PC-3 (cell line): ENCODE measurements at regions not wholly inside any gene's neighbourhood (a gene's known extent, or its start where the extent isn't known, plus 50 kb on each side); places are given as distances from the start of the nearest gene placed in this dataset.

Experiments
- ATAC-seq: fragments of 200-7000 bp; cut with Tn5 transposase; 2 replicates; pipeline ENCODE4 v1.9.1; 2020; ENCODE audit warnings: mild to moderate bottlenecking, moderate library complexity
- BruUV-seq: library from RNA; stranded (reverse); fragments of 400-500 nt; replicated peaks from 2 replicates; lab custom pipeline; 2021; lab: Mats Ljungman, UMichigan
- CTCF ChIA-PET: fragments of 300-600 bp; sonication (Branson Sonifier 250); formaldehyde crosslinking; loops from one replicate; lab custom pipeline; 2022; ENCODE audit warnings: antibody characterized with exemption; lab: Charles Lee
- POLR2A ChIA-PET: fragments of 300-600 bp; sonication (Branson Sonifier 250); formaldehyde crosslinking; loops from one replicate; lab custom pipeline; 2022; ENCODE audit warnings: antibody characterized with exemption; ENCODE audit not compliant: unreplicated experiment; lab: Charles Lee
- DNase-seq: peaks from one replicate; pipeline ENCODE4 v3.0.0-alpha.2; 2015
- H2AFZ ChIP-seq: fragments of 300-600 bp; sonication (generic); 2 replicates; pipeline ENCODE4 v1.6.0; 2016; ENCODE audit warnings: antibody characterized with exemption, low read length
- H3F3A ChIP-seq: fragments of 300-600 bp; sonication (generic); one replicate; pipeline ENCODE4 v1.6.0; 2017; ENCODE audit warnings: antibody characterized with exemption, low read length, control low read depth, mild to moderate bottlenecking; ENCODE audit not compliant: unreplicated experiment
- H3K27ac ChIP-seq: fragments of 300-600 bp; sonication (generic); 2 replicates; pipeline ENCODE4 v1.5.1; 2016; ENCODE audit warnings: mild to moderate bottlenecking, low read length
- H3K27me3 ChIP-seq: fragments of 300-600 bp; sonication (generic); 2 replicates; pipeline ENCODE4 v1.6.1; 2016; ENCODE audit warnings: low read length, mixed read lengths
- H3K36me3 ChIP-seq: fragments of 300-600 bp; sonication (generic); 2 replicates; pipeline ENCODE4 v1.6.1; 2016; ENCODE audit warnings: low read depth, mixed run types, low read length, mixed read lengths
- H3K4me1 ChIP-seq: fragments of 300-600 bp; sonication (generic); 2 replicates; pipeline ENCODE4 v1.5.1; 2016; ENCODE audit warnings: low read length; ENCODE audit not compliant: insufficient read depth
- H3K4me2 ChIP-seq: fragments of 300-600 bp; sonication (generic); 2 replicates; pipeline ENCODE4 v1.6.0; 2016; ENCODE audit warnings: low read length
- H3K4me3 ChIP-seq: fragments of 300-600 bp; sonication (generic); 2 replicates; pipeline ENCODE4 v1.5.1; 2016; ENCODE audit warnings: mild to moderate bottlenecking, low read length, mixed read lengths
- H3K79me2 ChIP-seq: fragments of 300-600 bp; sonication (generic); 2 replicates; pipeline ENCODE4 v1.6.1; 2017; ENCODE audit warnings: low read length, mixed read lengths
- H3K9ac ChIP-seq: fragments of 300-600 bp; sonication (generic); 2 replicates; pipeline ENCODE4 v1.6.0; 2016; ENCODE audit warnings: mild to moderate bottlenecking, low read length
- H3K9me2 ChIP-seq: fragments of 300-600 bp; sonication (generic); replicated peaks from 2 replicates; pipeline ENCODE4 v1.6.1; 2016; ENCODE audit warnings: mixed run types, low read length, mixed read lengths
- H3K9me3 ChIP-seq: fragments of 300-600 bp; sonication (generic); 2 replicates; pipeline ENCODE4 v1.6.1; 2016; ENCODE audit warnings: low read length, mixed read lengths
- H4K20me1 ChIP-seq: fragments of 300-600 bp; sonication (generic); 2 replicates; pipeline ENCODE4 v1.6.1; 2016; ENCODE audit warnings: low read length, mixed read lengths
- CTCF ChIP-seq: fragments of 300-600 bp; sonication (generic); conservative IDR thresholded peaks from 2 replicates; pipeline ENCODE4 v1.5.1; 2017; ENCODE audit warnings: antibody characterized with exemption, low read depth, mild to moderate bottlenecking, low read length
- EZH2 ChIP-seq: fragments of 300-600 bp; sonication (generic); IDR thresholded peaks from one replicate; pipeline ENCODE4 v1.6.1; 2017; ENCODE audit warnings: antibody characterized with exemption, mild to moderate bottlenecking, low read length; ENCODE audit not compliant: unreplicated experiment
- EZH2phosphoT487 ChIP-seq: fragments of 300-600 bp; sonication (generic); IDR thresholded peaks from 2 replicates; pipeline ENCODE4 v1.6.1; 2018; ENCODE audit warnings: mild to moderate bottlenecking, antibody characterized with exemption, low read length, borderline replicate concordance
- intact Hi-C: fragments of 100-400 bp; cut with micrococcal nuclease; formaldehyde crosslinking; loops from 2 replicates; pipeline ENCODE4 v1.9.0; 2023

DNA sequence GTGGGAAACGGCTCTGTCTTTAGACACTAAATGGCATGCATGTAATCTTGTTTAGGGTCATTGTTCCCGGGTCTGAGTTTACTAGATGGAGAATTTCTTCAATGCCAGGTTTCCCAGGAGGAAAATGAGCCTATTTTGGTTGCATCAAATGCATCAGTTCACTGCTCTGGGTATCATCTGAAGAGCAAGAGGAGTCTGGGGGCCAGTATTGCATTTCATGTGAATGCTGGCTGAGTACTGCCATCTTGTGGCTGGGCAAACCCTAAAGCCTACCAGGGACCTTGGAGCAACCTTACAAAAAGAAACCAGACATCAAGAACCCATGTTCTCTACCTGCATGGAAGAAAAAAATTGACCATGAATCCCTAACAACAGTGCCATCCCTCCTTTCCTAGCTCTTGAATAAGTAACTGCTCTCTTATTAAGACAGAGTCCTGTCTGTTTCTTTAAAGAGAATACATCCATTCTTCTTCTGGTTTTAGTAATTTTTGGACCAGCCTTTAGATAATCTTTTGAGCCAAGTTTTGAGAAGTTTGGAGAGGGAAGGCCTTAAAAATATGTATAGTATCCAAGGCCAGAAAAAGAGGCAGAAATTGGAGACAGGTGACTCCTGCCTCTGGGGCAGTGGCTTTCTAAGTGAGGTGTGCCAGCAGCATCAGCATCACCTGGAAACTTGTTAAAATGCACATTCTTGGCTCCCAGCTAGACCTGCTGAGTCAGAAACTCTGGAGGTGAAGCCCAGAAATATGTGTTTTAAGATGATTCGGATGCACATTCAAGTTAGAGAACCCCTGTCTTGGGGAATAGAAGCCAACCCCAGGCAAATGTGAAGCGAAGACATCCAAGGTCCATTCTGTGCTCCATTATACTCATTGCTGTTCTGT is 261.0 kb upstream of the CXCR4 start:
- BruUV-seq: no TSS peak
- TF ChIP-seq EZH2phosphoT487 (no peak), EZH2 (no peak), CTCF (peak; percentile 83)
- Histone ChIP-seq H3K4me2 (no peak overlapping the region), H2AFZ (no peak overlapping the region), H3K79me2 (no peaks in the 10 kb centered on the region), H4K20me1 (no peaks in the 10 kb centered on the region), H3K4me3 (no peak overlapping the region), H3K27me3 (peaks cover 3% of the 10 kb centered on the region; the same call in 1 of the 2 replicates), H3K36me3 (no peaks in the 10 kb centered on the region), H3K9ac (no peak overlapping the region), H3K9me3 (no peaks in the 10 kb centered on the region), H3K27ac (no peak overlapping the region), H3K9me2 (no peaks in the 10 kb centered on the region), H3F3A (no peaks in the 10 kb centered on the region), H3K4me1 (no peaks in the 10 kb centered on the region)
- CTCF ChIA-PET: no interaction called here
- peak; percentile 61 for DNase-seq
- intact Hi-C loops: loop anchor here (1.0 to 10.0 kb wide), 2 partner anchors 254 to 465 kb away; no protein-coding TSS in a partner anchor
- peak; percentile 81 for ATAC-seq
- POLR2A ChIA-PET: no interaction called here

GRCh38 chr2:136377423-136378382 is 259.8 kb upstream of the CXCR4 start:
- no peak overlapping the region for H3K9ac ChIP-seq
- no peak overlapping the region for H2AFZ ChIP-seq
- H3K79me2 ChIP-seq: no peaks in the 10 kb centered on the region
- peaks cover 4% of the 10 kb centered on the region; the same call in 1 of the 2 replicates for H3K27me3 ChIP-seq
- H3F3A ChIP-seq: no peaks in the 10 kb centered on the region
- no peaks in the 10 kb centered on the region for H4K20me1 ChIP-seq
- no peaks in the 10 kb centered on the region for H3K9me2 ChIP-seq
- intact Hi-C loops: loop anchor here (1.0 to 10.0 kb wide), 2 partner anchors 253 to 463 kb away; no protein-coding TSS in a partner anchor
- BruUV-seq: no TSS peak
- TF ChIP-seq EZH2phosphoT487: no peak
- TF ChIP-seq CTCF: no peak
- no peak for TF ChIP-seq EZH2
- CTCF ChIA-PET: interaction anchor here (0.6 kb wide), 1 partner anchor 578 kb away, joined by 4 read pairs; no protein-coding TSS in a partner anchor
- H3K4me3 ChIP-seq: no peak overlapping the region
- POLR2A ChIA-PET: no interaction called here
- no peaks in the 10 kb centered on the region for H3K36me3 ChIP-seq
- DNase-seq (no peak), ATAC-seq (no peak)
- no peaks in the 10 kb centered on the region for H3K9me3 ChIP-seq
- H3K4me1 ChIP-seq: no peaks in the 10 kb centered on the region
- H3K4me2 ChIP-seq: no peak overlapping the region
- H3K27ac ChIP-seq: no peak overlapping the region
